ENCODE measurements at regions not wholly inside any gene's neighbourhood (a gene's known extent, or its start where the extent isn't known, plus 50 kb on each side); places are given as distances from the start of the nearest gene placed in this dataset.

DNA sequence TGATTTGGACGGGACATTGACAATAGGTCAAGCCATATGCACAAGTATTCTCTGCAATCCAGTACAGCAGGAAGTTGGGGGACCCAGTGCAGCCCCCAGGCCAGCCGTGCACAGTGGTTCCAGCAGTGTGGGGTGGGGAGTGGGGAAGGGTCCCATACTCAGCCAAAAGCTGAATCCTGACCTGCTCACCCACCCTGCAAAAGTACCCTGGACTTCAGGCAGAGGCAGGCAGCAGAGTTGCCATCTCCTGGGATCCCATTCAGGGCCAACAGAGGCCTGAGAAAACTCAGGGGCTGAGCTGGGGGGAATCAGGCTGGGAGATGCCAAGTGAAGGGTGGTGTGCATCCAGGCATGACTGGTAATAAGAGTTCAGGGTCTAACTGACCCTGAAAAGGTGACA, 83.9 kb downstream of the ALG10 start:
- TF ChIP-seq POLR2A (IDR thresholded peaks at IDR 0.05): no peak
- TF ChIP-seq, protein P1, sequence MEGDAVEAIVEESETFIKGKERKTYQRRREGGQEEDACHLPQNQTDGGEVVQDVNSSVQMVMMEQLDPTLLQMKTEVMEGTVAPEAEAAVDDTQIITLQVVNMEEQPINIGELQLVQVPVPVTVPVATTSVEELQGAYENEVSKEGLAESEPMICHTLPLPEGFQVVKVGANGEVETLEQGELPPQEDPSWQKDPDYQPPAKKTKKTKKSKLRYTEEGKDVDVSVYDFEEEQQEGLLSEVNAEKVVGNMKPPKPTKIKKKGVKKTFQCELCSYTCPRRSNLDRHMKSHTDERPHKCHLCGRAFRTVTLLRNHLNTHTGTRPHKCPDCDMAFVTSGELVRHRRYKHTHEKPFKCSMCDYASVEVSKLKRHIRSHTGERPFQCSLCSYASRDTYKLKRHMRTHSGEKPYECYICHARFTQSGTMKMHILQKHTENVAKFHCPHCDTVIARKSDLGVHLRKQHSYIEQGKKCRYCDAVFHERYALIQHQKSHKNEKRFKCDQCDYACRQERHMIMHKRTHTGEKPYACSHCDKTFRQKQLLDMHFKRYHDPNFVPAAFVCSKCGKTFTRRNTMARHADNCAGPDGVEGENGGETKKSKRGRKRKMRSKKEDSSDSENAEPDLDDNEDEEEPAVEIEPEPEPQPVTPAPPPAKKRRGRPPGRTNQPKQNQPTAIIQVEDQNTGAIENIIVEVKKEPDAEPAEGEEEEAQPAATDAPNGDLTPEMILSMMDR (IDR thresholded peaks at IDR 0.05): no peak
